IMR-90 (cell line): ENCODE measurements at regions not wholly inside any gene's neighbourhood (a gene's known extent, or its start where the extent isn't known, plus 50 kb on each side); places are given as distances from the start of the nearest gene placed in this dataset.

Experiments
- ATAC-seq: fragments of 200-7000 bp; cut with Tn5 transposase; 2 replicates; pipeline ENCODE4 v1.9.1; 2020; ENCODE audit warnings: low read depth, mild to moderate bottlenecking, moderate library complexity
- BruUV-seq: library from RNA; stranded (reverse); fragments of 400-500 nt; replicated peaks from 2 replicates; lab custom pipeline; 2021; lab: Mats Ljungman, UMichigan
- CTCF ChIA-PET: fragments of 300-600 bp; formaldehyde crosslinking; extraction: SDS; loops from one replicate; lab custom pipeline; 2021; ENCODE audit warnings: antibody characterized with exemption; lab: Yijun Ruan, JAX
- POLR2A ChIA-PET: fragments of 300-600 bp; sonication (Branson Sonifier 250); formaldehyde crosslinking; loops from one replicate; lab custom pipeline; 2022; ENCODE audit warnings: antibody characterized with exemption; ENCODE audit not compliant: unreplicated experiment; lab: Charles Lee
- DNase-seq: peaks from one replicate; pipeline ENCODE4 v3.0.0; 2013
- H2AFZ ChIP-seq: replicated peaks from 2 replicates; pipeline ENCODE3; 2013; ENCODE audit warnings: low read length, mild to moderate bottlenecking; ENCODE audit not compliant: poor library complexity
- H2AK5ac ChIP-seq: 2 replicates; pipeline ENCODE4 v1.6.1; 2013; ENCODE audit warnings: low read depth, low read length, inconsistent platforms
- H2AK9ac ChIP-seq: replicated peaks from 2 replicates; pipeline ENCODE3; 2013; ENCODE audit warnings: mild to moderate bottlenecking, low read depth, low read length, moderate library complexity; ENCODE audit not compliant: poor library complexity
- H2BK120ac ChIP-seq: 2 replicates; pipeline ENCODE4 v1.6.1; 2013; ENCODE audit warnings: low read depth, low read length, inconsistent platforms
- H2BK15ac ChIP-seq: 3 replicates; pipeline ENCODE4 v1.6.1; 2013; ENCODE audit warnings: low read depth, low read length, inconsistent platforms
- H2BK20ac ChIP-seq: 2 replicates; pipeline ENCODE4 v1.6.1; 2013; ENCODE audit warnings: low read depth, mild to moderate bottlenecking, inconsistent platforms, low read length, moderate library complexity
- H2BK5ac ChIP-seq: 2 replicates; pipeline ENCODE4 v1.6.1; 2013; ENCODE audit warnings: mild to moderate bottlenecking, low read depth, low read length, inconsistent platforms; ENCODE audit not compliant: poor library complexity, severe bottlenecking
- H3K14ac ChIP-seq: replicated peaks from 2 replicates; pipeline ENCODE4 v1.6.1; 2013; ENCODE audit warnings: low read depth, low read length, inconsistent platforms
- H3K18ac ChIP-seq: 2 replicates; pipeline ENCODE4 v1.6.1; 2013; ENCODE audit warnings: low read depth, low read length, control low read depth
- H3K23ac ChIP-seq: 2 replicates; pipeline ENCODE4 v1.6.1; 2013; ENCODE audit warnings: low read depth, low read length, inconsistent platforms
- H3K27ac ChIP-seq: 2 replicates; pipeline ENCODE4 v1.5.1; 2013; ENCODE audit warnings: mild to moderate bottlenecking, control low read depth, low read length; ENCODE audit not compliant: insufficient read depth
- H3K27me3 ChIP-seq: 2 replicates; pipeline ENCODE4 v1.6.1; 2013; ENCODE audit warnings: low read length; ENCODE audit not compliant: control insufficient read depth, insufficient read depth
- H3K36me3 ChIP-seq: 2 replicates; pipeline ENCODE4 v1.6.1; 2013; ENCODE audit warnings: low read length, mixed read lengths; ENCODE audit not compliant: control insufficient read depth, insufficient read depth
- H3K4ac ChIP-seq: 2 replicates; pipeline ENCODE4 v1.6.1; 2013; ENCODE audit warnings: low read depth, low read length, inconsistent platforms
- H3K4me1 ChIP-seq: 2 replicates; pipeline ENCODE4 v1.6.1; 2013; ENCODE audit warnings: low read length, mixed read lengths; ENCODE audit not compliant: control insufficient read depth, insufficient read depth
- H3K4me2 ChIP-seq: 2 replicates; pipeline ENCODE4 v1.6.1; 2013; ENCODE audit warnings: low read depth, mild to moderate bottlenecking, control low read depth, low read length, moderate library complexity
- H3K4me3 ChIP-seq: 2 replicates; pipeline ENCODE4 v1.5.1; 2013; ENCODE audit warnings: low read depth, mild to moderate bottlenecking, control low read depth, low read length, moderate library complexity; ENCODE audit not compliant: insufficient read depth
- H3K56ac ChIP-seq: 2 replicates; pipeline ENCODE4 v1.6.1; 2013; ENCODE audit warnings: low read length, inconsistent platforms; ENCODE audit not compliant: insufficient read depth; ENCODE audit errors: extremely low read depth
- H3K79me1 ChIP-seq, 2 experiments: 2 replicates each; pipeline ENCODE4 v1.6.1; 2013; ENCODE audit warnings: low read length in 2 of 2, inconsistent platforms in 1 of 2, low read depth in 1 of 2
- H3K9ac ChIP-seq: 2 replicates; pipeline ENCODE4 v1.6.1; 2013; ENCODE audit warnings: low read depth, low read length, control low read depth
- H3K9me1 ChIP-seq: 2 replicates; pipeline ENCODE4 v1.6.1; 2013; ENCODE audit warnings: low read length, inconsistent platforms; ENCODE audit not compliant: insufficient read depth
- H3K9me3 ChIP-seq: 2 replicates; pipeline ENCODE4 v1.6.1; 2013; ENCODE audit warnings: low read length; ENCODE audit not compliant: control insufficient read depth, insufficient read depth
- H4K20me1 ChIP-seq: 2 replicates; pipeline ENCODE4 v1.6.1; 2013; ENCODE audit warnings: low read length, inconsistent platforms; ENCODE audit not compliant: insufficient read depth
- H4K5ac ChIP-seq: 2 replicates; pipeline ENCODE4 v1.6.1; 2013; ENCODE audit warnings: mild to moderate bottlenecking, low read depth, low read length, control low read depth
- H4K8ac ChIP-seq, 2 experiments: 2 replicates each; pipeline ENCODE4 v1.6.1; 2013; ENCODE audit warnings: low read depth in 2 of 2, low read length in 2 of 2, control low read depth in 1 of 2, inconsistent platforms in 1 of 2
- H4K91ac ChIP-seq: 2 replicates; pipeline ENCODE4 v1.6.1; 2013; ENCODE audit warnings: low read depth, low read length, inconsistent platforms; ENCODE audit not compliant: insufficient read depth
- BHLHE40 ChIP-seq: fragments of 150-350 bp; IDR thresholded peaks from 2 replicates; pipeline ENCODE4 v1.6.1; 2016; ENCODE audit warnings: mild to moderate bottlenecking, low read depth, low read length
- CEBPB ChIP-seq: IDR thresholded peaks from 2 replicates; pipeline ENCODE4 v1.6.1; 2012; ENCODE audit warnings: low read depth, low read length, improper control_type of control experiment
- CHD1 ChIP-seq: IDR thresholded peaks from 2 replicates; pipeline ENCODE4 v1.6.1; 2012; ENCODE audit warnings: low read depth, low read length, improper control_type of control experiment
- FOS ChIP-seq: fragments of 150-350 bp; IDR thresholded peaks from 2 replicates; pipeline ENCODE4 v1.6.1; 2016; ENCODE audit warnings: low read depth, low read length
- MAZ ChIP-seq: IDR thresholded peaks from 2 replicates; pipeline ENCODE4 v1.6.1; 2012; ENCODE audit warnings: low read depth, mild to moderate bottlenecking, low read length, improper control_type of control experiment, moderate library complexity, borderline replicate concordance
- MXI1 ChIP-seq: IDR thresholded peaks from 2 replicates; pipeline ENCODE4 v1.6.1; 2012; ENCODE audit warnings: low read depth, mild to moderate bottlenecking, low read length, moderate library complexity, borderline replicate concordance
- NFE2L2 ChIP-seq: fragments of 150-350 bp; IDR thresholded peaks from 2 replicates; pipeline ENCODE4 v1.6.1; 2016; ENCODE audit warnings: low read depth, mild to moderate bottlenecking, low read length
- POLR2A ChIP-seq: IDR thresholded peaks from 2 replicates; pipeline ENCODE4 v1.6.1; 2012; ENCODE audit warnings: mild to moderate bottlenecking, low read depth, low read length
- RAD21 ChIP-seq: IDR thresholded peaks from 2 replicates; pipeline ENCODE4 v1.6.1; 2012; ENCODE audit warnings: low read length, improper control_type of control experiment
- WGBS, 2 experiments: methylation state at CpG; one replicate each; pipeline versions ENCODE4 v1.1.5 to v1.1.7; 2013; ENCODE audit warnings: missing lambda C conversion rate in 2 of 2; ENCODE audit not compliant: insufficient read length in 1 of 2; ENCODE audit errors: extremely low coverage in 2 of 2; 5-methylcytosine and 5-hydroxymethylcytosine counted together
- dilution Hi-C: fragments of 300-500 bp; cut with HindIII; formaldehyde crosslinking; loops from one replicate; pipeline ENCODE4 v1.14.3; 2018; ENCODE audit warnings: low sequenced_read_pairs; ENCODE audit not compliant: unreplicated experiment
- in situ Hi-C: fragments of 300-500 bp; cut with MboI; formaldehyde crosslinking; loops from 3 replicates; pipeline ENCODE4 v1.14.3; 2019; ENCODE audit warnings: low sequenced_read_pairs, inconsistent platforms, mixed read lengths
- intact Hi-C: fragments of 100-400 bp; cut with micrococcal nuclease; formaldehyde crosslinking; loops from 2 replicates; pipeline ENCODE4 v1.10.0; 2022
- TF ChIP-seq, protein P1 (sequence below): conservative IDR thresholded peaks from 2 replicates; pipeline ENCODE4 v1.5.1; 2012; ENCODE audit warnings: mild to moderate bottlenecking, low read depth, low read length, improper control_type of control experiment
- TF ChIP-seq, protein P2 (sequence below): fragments of 150-350 bp; IDR thresholded peaks from 2 replicates; pipeline ENCODE4 v1.6.1; 2016; ENCODE audit warnings: low read depth, mild to moderate bottlenecking, low read length, moderate library complexity, borderline replicate concordance

DNA sequence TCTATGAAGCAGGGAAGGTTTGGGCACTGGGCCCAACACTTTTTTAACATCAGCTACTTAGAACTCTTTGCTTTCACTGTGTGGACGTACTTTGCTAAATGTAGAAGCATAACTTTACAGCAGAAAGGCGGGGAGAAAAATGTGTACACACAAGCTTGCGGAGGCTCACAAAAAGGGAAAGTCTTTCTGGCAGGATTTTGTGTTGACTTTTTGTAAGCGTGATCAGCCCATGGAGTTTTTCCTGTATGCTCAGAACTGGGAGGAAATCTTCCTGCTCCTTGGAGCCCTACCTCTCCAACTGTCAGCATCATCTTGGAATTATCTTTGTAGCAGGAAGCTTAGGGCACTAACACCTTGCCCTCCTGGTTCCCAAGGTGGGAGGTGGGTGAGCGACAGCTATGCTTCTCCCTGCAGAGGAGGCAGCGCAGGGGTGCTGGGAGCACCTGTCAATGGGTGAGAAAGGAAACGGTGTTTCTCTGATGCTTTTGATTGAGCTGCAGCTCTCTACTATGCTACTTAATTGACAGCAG, 321.9 kb downstream of the GADD45G start:
- DNase-seq (no peak), ATAC-seq (no peak)
- no TSS peak for BruUV-seq
- H3K4me2 ChIP-seq = no peak overlapping the region
- no peak overlapping the region for H2BK15ac ChIP-seq
- no peaks in the 10 kb centered on the region; the same call in 1 of the 2 replicates for H3K27me3 ChIP-seq
- intact Hi-C loops (no loop called here), dilution Hi-C loops (no loop called here), in situ Hi-C loops (no loop called here)
- H3K4ac ChIP-seq = no peak overlapping the region
- no peaks in the 10 kb centered on the region for H4K20me1 ChIP-seq
- CTCF ChIA-PET = no interaction called here
- no peak overlapping the region for H3K9ac ChIP-seq
- H2BK20ac ChIP-seq = no peak overlapping the region
- H3K27ac ChIP-seq = no peak overlapping the region
- H3K23ac ChIP-seq = no peak overlapping the region
- H3K79me1 ChIP-seq = no peaks in the 10 kb centered on the region
- no peak overlapping the region for H2AK5ac ChIP-seq
- H3K4me1 ChIP-seq = no peaks in the 10 kb centered on the region
- no peak overlapping the region for H4K8ac ChIP-seq
- TF ChIP-seq CEBPB (no peak), MAZ (no peak), BHLHE40 (no peak), FOS (no peak), POLR2A (no peak), CHD1 (no peak), RAD21 (no peak), MXI1 (no peak), NFE2L2 (no peak)
- TF ChIP-seq, protein P1, sequence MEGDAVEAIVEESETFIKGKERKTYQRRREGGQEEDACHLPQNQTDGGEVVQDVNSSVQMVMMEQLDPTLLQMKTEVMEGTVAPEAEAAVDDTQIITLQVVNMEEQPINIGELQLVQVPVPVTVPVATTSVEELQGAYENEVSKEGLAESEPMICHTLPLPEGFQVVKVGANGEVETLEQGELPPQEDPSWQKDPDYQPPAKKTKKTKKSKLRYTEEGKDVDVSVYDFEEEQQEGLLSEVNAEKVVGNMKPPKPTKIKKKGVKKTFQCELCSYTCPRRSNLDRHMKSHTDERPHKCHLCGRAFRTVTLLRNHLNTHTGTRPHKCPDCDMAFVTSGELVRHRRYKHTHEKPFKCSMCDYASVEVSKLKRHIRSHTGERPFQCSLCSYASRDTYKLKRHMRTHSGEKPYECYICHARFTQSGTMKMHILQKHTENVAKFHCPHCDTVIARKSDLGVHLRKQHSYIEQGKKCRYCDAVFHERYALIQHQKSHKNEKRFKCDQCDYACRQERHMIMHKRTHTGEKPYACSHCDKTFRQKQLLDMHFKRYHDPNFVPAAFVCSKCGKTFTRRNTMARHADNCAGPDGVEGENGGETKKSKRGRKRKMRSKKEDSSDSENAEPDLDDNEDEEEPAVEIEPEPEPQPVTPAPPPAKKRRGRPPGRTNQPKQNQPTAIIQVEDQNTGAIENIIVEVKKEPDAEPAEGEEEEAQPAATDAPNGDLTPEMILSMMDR = no peak
- TF ChIP-seq, protein P2, sequence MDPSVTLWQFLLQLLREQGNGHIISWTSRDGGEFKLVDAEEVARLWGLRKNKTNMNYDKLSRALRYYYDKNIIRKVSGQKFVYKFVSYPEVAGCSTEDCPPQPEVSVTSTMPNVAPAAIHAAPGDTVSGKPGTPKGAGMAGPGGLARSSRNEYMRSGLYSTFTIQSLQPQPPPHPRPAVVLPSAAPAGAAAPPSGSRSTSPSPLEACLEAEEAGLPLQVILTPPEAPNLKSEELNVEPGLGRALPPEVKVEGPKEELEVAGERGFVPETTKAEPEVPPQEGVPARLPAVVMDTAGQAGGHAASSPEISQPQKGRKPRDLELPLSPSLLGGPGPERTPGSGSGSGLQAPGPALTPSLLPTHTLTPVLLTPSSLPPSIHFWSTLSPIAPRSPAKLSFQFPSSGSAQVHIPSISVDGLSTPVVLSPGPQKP = no peak
- H3K9me3 ChIP-seq = no peaks in the 10 kb centered on the region
- no peak overlapping the region for H3K18ac ChIP-seq
- H2BK120ac ChIP-seq = no peak overlapping the region
- H3K4me3 ChIP-seq = no peak overlapping the region
- no peak overlapping the region for H3K56ac ChIP-seq
- H2AFZ ChIP-seq = no peak overlapping the region
- WGBS, 2 experiments = 0% methylated on average over 1 of the region's 7 CpGs; no CpG with 5 or more reads in 1 of the 2 experiments
- POLR2A ChIA-PET = no interaction called here
- H3K36me3 ChIP-seq = no peaks in the 10 kb centered on the region
- H4K91ac ChIP-seq = no peak overlapping the region
- peaks cover 3% of the 10 kb centered on the region; the same call in 1 of the 2 replicates for H3K9me1 ChIP-seq
- no peak overlapping the region for H3K14ac ChIP-seq
- H2AK9ac ChIP-seq = no peak overlapping the region
- no peak overlapping the region for H4K5ac ChIP-seq
- H2BK5ac ChIP-seq = no peak overlapping the region
